CD14-positive monocyte (primary cell): ENCODE measurements at regions not wholly inside any gene's neighbourhood (a gene's known extent, or its start where the extent isn't known, plus 50 kb on each side); places are given as distances from the start of the nearest gene placed in this dataset.

Source experiments
- DNase-seq, 3 donors: peaks; one replicate each; pipeline ENCODE4 v3.0.0-alpha.2; 2011 to 2022
- H2AFZ ChIP-seq: 2 replicates; pipeline ENCODE4 v1.6.0; 2012; ENCODE audit warnings: mild to moderate bottlenecking, low read depth, low read length, inconsistent platforms; ENCODE audit not compliant: insufficient read depth, poor library complexity, severe bottlenecking
- H3K27ac ChIP-seq, 2 donors: 1 replicate in 1 of 2; 2 replicates in 1 of 2; pipeline ENCODE4 v1.5.1; 2012 to 2013; ENCODE audit warnings: low read length in 2 of 2, control low read depth in 1 of 2, inconsistent platforms in 1 of 2, low read depth in 1 of 2, mild to moderate bottlenecking in 1 of 2
- H3K27me3 ChIP-seq, 2 donors: one replicate each; pipeline versions ENCODE4 v1.6.0 to v1.6.1; 2011 to 2013; ENCODE audit warnings: low read length in 2 of 2; ENCODE audit not compliant: control insufficient read depth in 2 of 2, insufficient read depth in 2 of 2
- H3K36me3 ChIP-seq, 2 donors: replicated peaks in 1 of 2; 1 replicate in 1 of 2; 2 replicates in 1 of 2; pipeline versions ENCODE4 v1.5.1 to v1.6.1; 2012 to 2013; ENCODE audit warnings: low read length in 2 of 2, control low read depth in 1 of 2, inconsistent platforms in 1 of 2, mild to moderate bottlenecking in 1 of 2; ENCODE audit not compliant: insufficient read depth in 2 of 2, control insufficient read depth in 1 of 2
- H3K4me1 ChIP-seq, 2 donors: 1 replicate in 1 of 2; 2 replicates in 1 of 2; pipeline versions ENCODE4 v1.5.1 to v1.6.1; 2012 to 2013; ENCODE audit warnings: low read length in 2 of 2, control low read depth in 1 of 2, inconsistent platforms in 1 of 2, mild to moderate bottlenecking in 1 of 2, moderate library complexity in 1 of 2; ENCODE audit not compliant: insufficient read depth in 2 of 2, control insufficient read depth in 1 of 2
- H3K4me2 ChIP-seq: replicated peaks from 2 replicates; pipeline ENCODE3; 2012; ENCODE audit warnings: low read length, moderate library complexity, mild to moderate bottlenecking; ENCODE audit not compliant: poor library complexity, severe bottlenecking; ENCODE audit errors: extremely low read depth
- H3K4me3 ChIP-seq, 3 experiments: fragments of 200-600 bp in 1 of 3; sonication (generic) in 1 of 3; replicated peaks in 1 of 3; 1 replicate in 2 of 3; 2 replicates in 1 of 3; pipeline ENCODE4 v1.5.1; 2011 to 2013; ENCODE audit warnings: low read length in 3 of 3, mild to moderate bottlenecking in 3 of 3, control low read depth in 2 of 3, low read depth in 2 of 3, inconsistent platforms in 1 of 3, moderate library complexity in 1 of 3
- H3K79me2 ChIP-seq: 2 replicates; pipeline ENCODE4 v1.6.0; 2012; ENCODE audit warnings: mild to moderate bottlenecking, control low read depth, inconsistent platforms, low read length, moderate library complexity; ENCODE audit not compliant: insufficient read depth
- H3K9ac ChIP-seq: 2 replicates; pipeline ENCODE4 v1.6.0; 2017; ENCODE audit warnings: low read length, mild to moderate bottlenecking; ENCODE audit not compliant: insufficient read depth, poor library complexity, severe bottlenecking
- H3K9me3 ChIP-seq, 2 donors: replicated peaks in 1 of 2; 1 replicate in 1 of 2; 2 replicates in 1 of 2; pipeline versions ENCODE4 v1.5.1 to v1.6.1; 2012 to 2013; ENCODE audit warnings: low read length in 2 of 2, control low read depth in 1 of 2; ENCODE audit not compliant: control insufficient read depth in 1 of 2, insufficient read depth in 1 of 2
- H4K20me1 ChIP-seq: 2 replicates; pipeline ENCODE4 v1.6.0; 2012; ENCODE audit warnings: mild to moderate bottlenecking, low read length, control low read depth, moderate library complexity; ENCODE audit not compliant: insufficient read depth
- H3K27ac Mint-ChIP-seq, 7 donors: one replicate each; pipeline ENCODE4 v1.8.0; 2020; ENCODE audit warnings: mild to moderate bottlenecking in 7 of 7, mixed read lengths in 7 of 7, moderate library complexity in 6 of 7, inconsistent platforms in 2 of 7
- H3K27me3 Mint-ChIP-seq, 3 donors: one replicate each; pipeline ENCODE4 v1.8.0; 2021 to 2022; ENCODE audit warnings: low read depth in 3 of 3, mild to moderate bottlenecking in 3 of 3, mixed read lengths in 3 of 3, moderate library complexity in 3 of 3, inconsistent platforms in 1 of 3
- H3K36me3 Mint-ChIP-seq, 2 donors: one replicate each; pipeline ENCODE4 v1.8.0; 2020; ENCODE audit warnings: mixed read lengths in 2 of 2, inconsistent platforms in 1 of 2, mild to moderate bottlenecking in 1 of 2
- H3K4me1 Mint-ChIP-seq: one replicate; pipeline ENCODE4 v1.8.0; 2020; ENCODE audit warnings: mild to moderate bottlenecking, mixed read lengths
- H3K4me3 Mint-ChIP-seq, 2 donors: one replicate each; pipeline ENCODE4 v1.8.0; 2020; ENCODE audit warnings: mild to moderate bottlenecking in 2 of 2, mixed read lengths in 2 of 2, moderate library complexity in 1 of 2
- H3K9me3 Mint-ChIP-seq, 7 donors: one replicate each; pipeline ENCODE4 v1.8.0; 2020 to 2022; ENCODE audit warnings: mixed read lengths in 7 of 7, mild to moderate bottlenecking in 6 of 7, moderate library complexity in 6 of 7, inconsistent platforms in 2 of 7
- CTCF ChIP-seq: fragments of 200-600 bp; IDR thresholded peaks from one replicate; pipeline ENCODE4 v1.8.0; 2022; ENCODE audit warnings: antibody characterized with exemption, mild to moderate bottlenecking
- WGBS: methylation state at CpG from one replicate; pipeline ENCODE4 v1.1.5; 2013; ENCODE audit warnings: missing lambda C conversion rate; ENCODE audit not compliant: insufficient coverage; 5-methylcytosine and 5-hydroxymethylcytosine counted together
- intact Hi-C, 2 donors: fragments of 100-400 bp; cut with micrococcal nuclease; formaldehyde crosslinking; loops; one replicate each; pipeline versions ENCODE4 v1.15.0 to v1.15.1; 2023

GRCh38 chr5:28281351-28281750 is 1243.0 kb upstream of the CDH9 start:
- H3K27me3 Mint-ChIP-seq: peaks cover 0 to 2% (median 1%) of the 10 kb centered on the region in 3 donors
- H3K4me3 Mint-ChIP-seq: no peak overlapping the region
- Histone ChIP-seq H3K4me1 (no peaks in the 10 kb centered on the region), H3K9me3 (peaks cover 3 to 6% of the 10 kb centered on the region in 2 donors), H3K36me3 (no peaks in the 10 kb centered on the region), H3K79me2 (no peaks in the 10 kb centered on the region), H3K4me2 (no peak overlapping the region), H3K4me3 (no peak overlapping the region), H3K27ac (no peak overlapping the region), H4K20me1 (no peaks in the 10 kb centered on the region), H2AFZ (no peak overlapping the region), H3K9ac (no peak overlapping the region), H3K27me3 (no peaks in the 10 kb centered on the region)
- WGBS: no CpG with 5 or more reads among the region's 3 CpGs
- H3K36me3 Mint-ChIP-seq: no peaks in the 10 kb centered on the region
- H3K9me3 Mint-ChIP-seq: peaks cover 0 to 8% (median 0%) of the 10 kb centered on the region in 7 donors
- H3K27ac Mint-ChIP-seq: no peak overlapping the region
- TF ChIP-seq CTCF: no peak
- DNase-seq: no peak
- intact Hi-C loops: no loop called here
- H3K4me1 Mint-ChIP-seq: no peaks in the 10 kb centered on the region

GRCh38 chr5:28275931-28276330 is 1237.5 kb upstream of the CDH9 start:
- H3K4me1 ChIP-seq: no peaks in the 10 kb centered on the region
- no peak overlapping the region for H3K27ac ChIP-seq
- H3K4me2 ChIP-seq: no peak overlapping the region
- no peaks in the 10 kb centered on the region for H3K79me2 ChIP-seq
- no peaks in the 10 kb centered on the region for H3K36me3 Mint-ChIP-seq
- WGBS: 100% methylated on average over 1 of the region's 4 CpGs
- no peak overlapping the region for H3K9ac ChIP-seq
- no peak overlapping the region for H3K4me3 ChIP-seq
- H3K36me3 ChIP-seq: no peaks in the 10 kb centered on the region
- no peak overlapping the region for H3K27ac Mint-ChIP-seq
- no peaks in the 10 kb centered on the region for H3K4me1 Mint-ChIP-seq
- peaks cover 0 to 2% (median 1%) of the 10 kb centered on the region in 3 donors for H3K27me3 Mint-ChIP-seq
- peaks cover 4 to 5% of the 10 kb centered on the region in 2 donors for H3K9me3 ChIP-seq
- H4K20me1 ChIP-seq: no peaks in the 10 kb centered on the region
- no peak for DNase-seq
- intact Hi-C loops: no loop called here
- H2AFZ ChIP-seq: no peak overlapping the region
- H3K27me3 ChIP-seq: no peaks in the 10 kb centered on the region
- TF ChIP-seq CTCF: no peak
- peaks cover 0 to 13% (median 5%) of the 10 kb centered on the region in 7 donors for H3K9me3 Mint-ChIP-seq
- no peak overlapping the region for H3K4me3 Mint-ChIP-seq
